ENCODE measurements at regions not wholly inside any gene's neighbourhood (a gene's known extent, or its start where the extent isn't known, plus 50 kb on each side); places are given as distances from the start of the nearest gene placed in this dataset.

DNA sequence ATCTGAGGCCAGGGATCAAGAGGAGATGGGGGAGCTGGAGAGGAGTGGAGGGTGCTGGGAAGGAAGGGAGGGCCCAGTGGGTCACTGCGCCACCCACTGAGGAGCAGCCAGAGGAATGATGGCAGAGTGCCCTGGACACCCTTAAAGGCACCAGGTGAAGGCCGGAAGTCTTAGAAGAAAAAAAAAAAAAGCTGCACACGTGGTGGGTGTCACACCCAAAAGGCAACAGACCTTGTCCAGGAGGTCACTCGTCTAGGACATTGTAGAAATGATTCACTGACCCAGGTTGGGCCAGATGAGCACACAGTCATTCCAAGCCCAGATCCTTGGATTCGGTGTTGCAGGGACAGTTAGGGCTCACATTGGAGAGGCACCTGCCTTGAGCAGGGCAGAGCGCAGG lies 93.5 kb upstream of the TRIM2 start:
- in situ Hi-C loops (cut with HindIII; ENCODE audit: low sequenced_read_pairs): no loop called here
- H3K4me3 ChIP-seq (ENCODE audit: low read depth, low read length): no peak overlapping the region
- no peak for DNase-seq (ENCODE audit: low read depth)
- TF ChIP-seq, protein P1, sequence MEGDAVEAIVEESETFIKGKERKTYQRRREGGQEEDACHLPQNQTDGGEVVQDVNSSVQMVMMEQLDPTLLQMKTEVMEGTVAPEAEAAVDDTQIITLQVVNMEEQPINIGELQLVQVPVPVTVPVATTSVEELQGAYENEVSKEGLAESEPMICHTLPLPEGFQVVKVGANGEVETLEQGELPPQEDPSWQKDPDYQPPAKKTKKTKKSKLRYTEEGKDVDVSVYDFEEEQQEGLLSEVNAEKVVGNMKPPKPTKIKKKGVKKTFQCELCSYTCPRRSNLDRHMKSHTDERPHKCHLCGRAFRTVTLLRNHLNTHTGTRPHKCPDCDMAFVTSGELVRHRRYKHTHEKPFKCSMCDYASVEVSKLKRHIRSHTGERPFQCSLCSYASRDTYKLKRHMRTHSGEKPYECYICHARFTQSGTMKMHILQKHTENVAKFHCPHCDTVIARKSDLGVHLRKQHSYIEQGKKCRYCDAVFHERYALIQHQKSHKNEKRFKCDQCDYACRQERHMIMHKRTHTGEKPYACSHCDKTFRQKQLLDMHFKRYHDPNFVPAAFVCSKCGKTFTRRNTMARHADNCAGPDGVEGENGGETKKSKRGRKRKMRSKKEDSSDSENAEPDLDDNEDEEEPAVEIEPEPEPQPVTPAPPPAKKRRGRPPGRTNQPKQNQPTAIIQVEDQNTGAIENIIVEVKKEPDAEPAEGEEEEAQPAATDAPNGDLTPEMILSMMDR (IDR thresholded peaks at IDR 0.05; ENCODE audit: low read depth, low read length, missing control alignments): no peak

DNA sequence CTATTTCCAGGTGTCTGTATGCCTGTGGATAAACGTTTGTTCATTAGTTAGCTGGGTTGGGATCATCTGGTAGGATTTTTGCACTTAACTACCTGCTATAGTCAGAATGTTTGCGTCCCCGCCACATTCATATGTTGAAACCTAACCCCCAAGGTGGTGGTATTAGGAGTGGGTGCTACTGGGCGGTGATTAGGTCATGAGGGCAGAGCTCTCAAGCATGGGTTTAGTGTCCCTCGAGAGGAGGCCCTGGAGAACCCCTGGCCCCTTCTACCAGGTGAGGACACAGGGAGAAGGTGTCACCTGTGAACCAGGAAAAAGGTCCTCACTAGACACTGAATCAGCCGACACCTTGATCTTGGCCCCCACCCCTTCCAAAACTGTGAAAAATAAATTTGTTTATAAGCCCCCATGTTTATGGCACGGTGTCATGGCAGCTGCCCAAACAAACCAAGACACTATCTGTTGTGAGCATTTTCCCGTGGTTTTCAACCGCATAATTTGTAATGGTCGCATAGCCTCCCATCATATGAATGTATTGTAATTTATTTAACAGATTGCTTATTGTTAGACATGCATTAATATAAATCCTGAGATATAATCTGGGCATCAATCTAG lies 92.7 kb upstream of the TRIM2 start:
- no peak for DNase-seq (ENCODE audit: low read depth)
- TF ChIP-seq, protein P1 (IDR thresholded peaks at IDR 0.05; ENCODE audit: low read depth, low read length, missing control alignments): no peak
- in situ Hi-C loops (cut with HindIII; ENCODE audit: low sequenced_read_pairs): no loop called here
- H3K4me3 ChIP-seq (ENCODE audit: low read depth, low read length): no peak overlapping the region

DNA sequence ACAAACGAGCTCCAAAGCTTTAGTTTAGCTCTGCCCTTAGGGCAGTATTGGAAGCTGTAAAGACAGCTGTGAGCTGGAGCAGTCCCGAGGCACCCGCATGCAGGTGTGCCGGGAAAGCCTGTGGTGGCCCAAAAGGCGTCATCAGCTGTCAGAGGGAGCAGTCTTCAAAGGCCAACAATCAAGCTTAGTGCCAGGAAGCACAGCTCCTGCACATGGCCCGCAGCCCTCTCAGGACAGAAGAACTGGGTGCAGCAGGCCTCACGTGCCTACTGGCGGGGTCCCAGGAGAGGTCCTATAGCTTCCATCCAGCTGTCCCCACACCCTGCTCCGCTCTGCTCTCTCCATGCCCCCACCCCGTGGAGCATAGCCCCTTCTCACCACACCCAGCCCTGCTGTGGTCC lies 92.2 kb upstream of the TRIM2 start:
- H3K4me3 ChIP-seq (ENCODE audit: low read depth, low read length): no peak overlapping the region
- no peak for DNase-seq (ENCODE audit: low read depth)
- in situ Hi-C loops (cut with HindIII; ENCODE audit: low sequenced_read_pairs): no loop called here
- TF ChIP-seq, protein P1 (IDR thresholded peaks at IDR 0.05; ENCODE audit: low read depth, low read length, missing control alignments): no peak

DNA sequence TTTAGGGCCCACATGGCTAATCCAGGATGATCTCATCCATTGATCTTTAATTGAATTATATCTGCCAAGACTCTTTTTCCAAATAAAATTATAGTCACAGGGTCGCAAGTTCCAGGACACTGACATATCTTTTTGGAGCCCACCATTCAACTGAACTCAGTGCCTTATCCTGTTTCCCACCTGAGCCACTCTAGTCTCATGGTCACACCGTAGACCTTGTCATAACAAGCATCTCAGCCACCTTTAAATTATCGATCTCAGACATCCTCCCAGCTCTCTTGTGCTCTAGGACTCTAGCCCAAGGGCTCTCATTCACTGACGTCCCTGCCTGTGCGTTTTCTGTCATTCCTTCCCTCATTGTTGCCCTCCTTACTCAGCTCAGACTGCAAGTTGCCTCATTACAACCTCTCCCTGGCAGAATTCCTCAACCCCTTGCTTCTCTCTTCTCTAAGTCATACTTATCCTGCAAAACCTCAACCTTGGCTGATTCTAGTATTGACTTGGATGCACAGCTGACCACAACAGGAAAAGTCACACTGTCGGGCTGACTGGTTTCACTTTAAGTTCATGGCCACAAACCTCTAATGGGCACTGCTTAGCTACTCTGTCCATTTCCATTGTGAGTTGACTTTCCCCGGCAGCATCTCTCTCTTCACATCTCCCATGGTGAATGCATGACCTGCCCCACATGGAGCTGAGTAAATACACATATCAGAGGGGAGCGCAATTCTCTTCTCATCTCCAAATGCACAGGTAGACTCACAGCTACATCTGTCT lies 91.0 kb upstream of the TRIM2 start:
- peak; percentile 97 for DNase-seq (ENCODE audit: low read depth)
- no peak overlapping the region for H3K4me3 ChIP-seq (ENCODE audit: low read depth, low read length)
- TF ChIP-seq, protein P1 (IDR thresholded peaks at IDR 0.05; ENCODE audit: low read depth, low read length, missing control alignments): no peak
- in situ Hi-C loops (cut with HindIII; ENCODE audit: low sequenced_read_pairs): no loop called here

DNA sequence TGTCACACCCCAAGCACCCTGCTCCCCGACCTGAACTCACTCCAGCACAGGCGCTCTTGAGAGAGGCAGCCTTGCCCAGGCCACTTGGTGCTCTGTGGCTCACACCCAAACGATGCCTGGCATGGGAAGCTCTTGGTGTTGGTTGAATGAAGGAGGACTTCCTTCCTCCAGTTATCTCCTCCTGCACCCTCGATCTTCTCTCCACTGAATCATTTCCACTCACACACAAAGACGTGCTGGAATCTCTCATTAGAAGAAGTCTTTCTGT lies 90.5 kb upstream of the TRIM2 start:
- H3K4me3 ChIP-seq (ENCODE audit: low read depth, low read length): no peak overlapping the region
- no peak for DNase-seq (ENCODE audit: low read depth)
- in situ Hi-C loops (cut with HindIII; ENCODE audit: low sequenced_read_pairs): no loop called here
- TF ChIP-seq, protein P1 (IDR thresholded peaks at IDR 0.05; ENCODE audit: low read depth, low read length, missing control alignments): no peak

DNA sequence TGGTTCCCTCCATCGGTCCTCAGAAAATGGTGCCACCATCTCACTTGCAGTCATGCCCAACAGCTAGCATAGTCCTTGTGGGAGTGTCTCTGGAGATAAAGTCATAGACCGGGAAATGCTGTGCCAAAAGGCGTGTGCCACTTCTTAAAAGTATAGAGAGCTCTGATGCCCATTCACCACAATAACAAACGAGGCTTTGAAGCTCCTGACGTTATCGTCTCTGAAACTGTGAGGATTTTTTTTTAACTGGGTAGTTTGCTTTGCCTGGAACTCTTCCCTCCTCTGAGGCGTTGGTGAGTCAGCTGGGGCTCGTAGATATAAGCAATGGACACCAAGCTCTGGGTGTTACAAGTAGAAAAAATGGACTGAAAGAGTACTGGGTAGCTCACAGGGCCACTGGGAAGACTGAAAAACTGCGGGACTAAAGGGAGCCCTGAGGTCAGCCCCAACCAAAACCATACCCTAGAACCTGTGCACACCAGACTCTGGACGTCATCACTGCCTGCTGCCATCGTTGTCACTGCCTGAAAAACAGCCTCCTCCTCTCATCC lies 89.4 kb upstream of the TRIM2 start:
- peak; percentile 49 for DNase-seq (ENCODE audit: low read depth)
- TF ChIP-seq, protein P1 (IDR thresholded peaks at IDR 0.05; ENCODE audit: low read depth, low read length, missing control alignments): no peak
- in situ Hi-C loops (cut with HindIII; ENCODE audit: low sequenced_read_pairs): no loop called here
- no peak overlapping the region for H3K4me3 ChIP-seq (ENCODE audit: low read depth, low read length)
